Neural cell (in vitro differentiated cells): ENCODE measurements at regions not wholly inside any gene's neighbourhood (a gene's known extent, or its start where the extent isn't known, plus 50 kb on each side); places are given as distances from the start of the nearest gene placed in this dataset.

Source experiments
- CTCF ChIP-seq: fragments of 450-650 bp; IDR thresholded peaks from 2 replicates; pipeline ENCODE4 v1.5.1; 2014; ENCODE audit warnings: antibody characterized with exemption, mild to moderate bottlenecking, moderate library complexity; ENCODE audit not compliant: poor library complexity, severe bottlenecking
- MXI1 ChIP-seq: fragments of 450-650 bp; conservative IDR thresholded peaks from 2 replicates; pipeline ENCODE4 v1.6.1; 2014; ENCODE audit warnings: antibody characterized with exemption, mild to moderate bottlenecking; ENCODE audit not compliant: poor library complexity, severe bottlenecking
- RAD21 ChIP-seq: fragments of 450-650 bp; conservative IDR thresholded peaks from 2 replicates; pipeline ENCODE4 v1.6.1; 2014; ENCODE audit warnings: antibody characterized with exemption, mild to moderate bottlenecking, moderate library complexity
- TAF1 ChIP-seq: IDR thresholded peaks from 2 replicates; pipeline ENCODE4 v1.6.1; 2012; ENCODE audit warnings: low read depth

GRCh38 chr17:53090770-53091169 is 732.0 kb upstream of the KIF2B start:
- TF ChIP-seq CTCF (no peak), RAD21 (no peak), TAF1 (no peak), MXI1 (no peak)
